ENCODE measurements at regions not wholly inside any gene's neighbourhood (a gene's known extent, or its start where the extent isn't known, plus 50 kb on each side); places are given as distances from the start of the nearest gene placed in this dataset.

DNA sequence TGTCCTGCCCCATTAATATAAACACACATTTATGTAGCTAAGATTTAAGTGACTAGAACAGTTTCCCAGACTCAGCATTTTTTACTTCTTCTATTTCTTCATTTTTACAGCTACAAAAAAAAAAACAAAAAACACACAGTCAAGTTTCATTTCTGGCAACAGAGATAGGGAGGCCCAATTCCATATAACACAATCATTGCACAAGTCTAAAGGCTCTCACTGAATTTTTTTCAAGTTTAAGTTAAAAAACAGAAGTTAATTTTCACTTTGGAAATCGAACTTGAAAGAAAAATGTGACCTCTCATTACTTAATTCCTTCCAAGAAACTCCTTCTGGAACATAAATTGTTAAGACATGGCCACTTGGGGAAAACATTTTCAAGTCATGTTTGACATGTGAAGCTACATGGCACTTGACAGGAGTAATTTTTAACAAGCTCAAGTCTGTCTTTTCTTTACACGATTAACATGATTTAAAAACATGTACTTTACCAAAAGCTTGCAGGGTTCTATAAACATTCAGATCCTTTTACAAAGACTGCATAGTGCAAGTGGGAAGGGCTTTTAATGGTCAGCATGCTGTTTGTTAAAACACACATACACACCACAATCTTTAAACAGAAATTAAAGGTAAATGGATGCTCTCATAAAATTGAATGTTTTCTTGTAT is 100.1 kb upstream of the CCDC28A start:
- TF ChIP-seq, protein P1, sequence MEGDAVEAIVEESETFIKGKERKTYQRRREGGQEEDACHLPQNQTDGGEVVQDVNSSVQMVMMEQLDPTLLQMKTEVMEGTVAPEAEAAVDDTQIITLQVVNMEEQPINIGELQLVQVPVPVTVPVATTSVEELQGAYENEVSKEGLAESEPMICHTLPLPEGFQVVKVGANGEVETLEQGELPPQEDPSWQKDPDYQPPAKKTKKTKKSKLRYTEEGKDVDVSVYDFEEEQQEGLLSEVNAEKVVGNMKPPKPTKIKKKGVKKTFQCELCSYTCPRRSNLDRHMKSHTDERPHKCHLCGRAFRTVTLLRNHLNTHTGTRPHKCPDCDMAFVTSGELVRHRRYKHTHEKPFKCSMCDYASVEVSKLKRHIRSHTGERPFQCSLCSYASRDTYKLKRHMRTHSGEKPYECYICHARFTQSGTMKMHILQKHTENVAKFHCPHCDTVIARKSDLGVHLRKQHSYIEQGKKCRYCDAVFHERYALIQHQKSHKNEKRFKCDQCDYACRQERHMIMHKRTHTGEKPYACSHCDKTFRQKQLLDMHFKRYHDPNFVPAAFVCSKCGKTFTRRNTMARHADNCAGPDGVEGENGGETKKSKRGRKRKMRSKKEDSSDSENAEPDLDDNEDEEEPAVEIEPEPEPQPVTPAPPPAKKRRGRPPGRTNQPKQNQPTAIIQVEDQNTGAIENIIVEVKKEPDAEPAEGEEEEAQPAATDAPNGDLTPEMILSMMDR (IDR thresholded peaks at IDR 0.05 in 2 of 3, conservative IDR thresholded peaks at IDR 0.05 in 1 of 3; ENCODE audit: control insufficient read depth in 2 of 3, extremely low read depth in 1 of 3, insufficient read depth in 1 of 3, low read depth in 3 of 3, low read length in 3 of 3), result no peak
- TF ChIP-seq SP1 (IDR thresholded peaks at IDR 0.05; ENCODE audit: low read depth, low read length) (no peak), SMARCA5 (IDR thresholded peaks at IDR 0.05) (no peak), NFYB (IDR thresholded peaks at IDR 0.05; ENCODE audit: insufficient read depth, low read depth, low read length) (no peak), NBN (IDR thresholded peaks at IDR 0.05) (no peak)

All from GM12878 (cell line).